CD4-positive, CD25-positive, alpha-beta regulatory T cell (primary cell): ENCODE measurements at regions not wholly inside any gene's neighbourhood (a gene's known extent, or its start where the extent isn't known, plus 50 kb on each side); places are given as distances from the start of the nearest gene placed in this dataset.

ENCODE experiments used
- ATAC-seq, 2 donors: fragments of 150-1000 bp; cut with Tn5 transposase; one replicate each; pipeline ENCODE4 v1.10.0; 2021; ENCODE audit warnings: low read depth in 2 of 2, moderate number of reproducible peaks in 2 of 2, moderate library complexity in 1 of 2
- DNase-seq, 3 donors: peaks; one replicate each; pipeline versions ENCODE4 v3.0.0 to v3.0.0-alpha.2; 2012 to 2022; ENCODE audit warnings: mixed read lengths in 1 of 3
- H3K27ac ChIP-seq: one replicate; pipeline ENCODE4 v1.7.0; 2013; ENCODE audit warnings: mild to moderate bottlenecking, low read length; ENCODE audit not compliant: insufficient read depth, poor library complexity, severe bottlenecking
- H3K27me3 ChIP-seq: one replicate; pipeline ENCODE4 v1.7.0; 2013; ENCODE audit warnings: low read length; ENCODE audit not compliant: control insufficient read depth, insufficient read depth
- H3K36me3 ChIP-seq: one replicate; pipeline ENCODE4 v1.7.0; 2013; ENCODE audit warnings: mild to moderate bottlenecking, low read length, moderate library complexity; ENCODE audit not compliant: control insufficient read depth, insufficient read depth
- H3K4me1 ChIP-seq: 2 replicates; pipeline ENCODE4 v1.7.0; 2013; ENCODE audit warnings: mild to moderate bottlenecking, low read length; ENCODE audit not compliant: insufficient read depth, control insufficient read depth, poor library complexity, severe bottlenecking
- H3K4me3 ChIP-seq: one replicate; pipeline ENCODE4 v1.7.0; 2013; ENCODE audit warnings: low read depth, mild to moderate bottlenecking, low read length, moderate library complexity
- H3K9me3 ChIP-seq, 2 experiments: 1 replicate in 1 of 2; 2 replicates in 1 of 2; pipeline ENCODE4 v1.7.0; 2013; ENCODE audit warnings: low read length in 2 of 2, mild to moderate bottlenecking in 1 of 2, moderate library complexity in 1 of 2; ENCODE audit not compliant: control insufficient read depth in 2 of 2
- H3K27ac Mint-ChIP-seq, 3 donors: one replicate each; pipeline ENCODE4 v1.8.0; 2020 to 2022; ENCODE audit warnings: mild to moderate bottlenecking in 3 of 3, mixed read lengths in 3 of 3, moderate library complexity in 2 of 3
- H3K27me3 Mint-ChIP-seq: one replicate; pipeline ENCODE4 v1.8.0; 2022; ENCODE audit warnings: mild to moderate bottlenecking, mixed read lengths
- H3K36me3 Mint-ChIP-seq: one replicate; pipeline ENCODE4 v1.8.0; 2020; ENCODE audit warnings: mixed read lengths
- H3K4me1 Mint-ChIP-seq, 4 donors: one replicate each; pipeline ENCODE4 v1.8.0; 2020 to 2022; ENCODE audit warnings: mixed read lengths in 4 of 4, mild to moderate bottlenecking in 1 of 4
- H3K4me3 Mint-ChIP-seq, 4 donors: one replicate each; pipeline ENCODE4 v1.8.0; 2020 to 2022; ENCODE audit warnings: mild to moderate bottlenecking in 4 of 4, mixed read lengths in 4 of 4, moderate library complexity in 3 of 4
- H3K9me3 Mint-ChIP-seq, 7 donors: one replicate each; pipeline ENCODE4 v1.8.0; 2020 to 2022; ENCODE audit warnings: mixed read lengths in 7 of 7, mild to moderate bottlenecking in 3 of 7, moderate library complexity in 2 of 7

DNA sequence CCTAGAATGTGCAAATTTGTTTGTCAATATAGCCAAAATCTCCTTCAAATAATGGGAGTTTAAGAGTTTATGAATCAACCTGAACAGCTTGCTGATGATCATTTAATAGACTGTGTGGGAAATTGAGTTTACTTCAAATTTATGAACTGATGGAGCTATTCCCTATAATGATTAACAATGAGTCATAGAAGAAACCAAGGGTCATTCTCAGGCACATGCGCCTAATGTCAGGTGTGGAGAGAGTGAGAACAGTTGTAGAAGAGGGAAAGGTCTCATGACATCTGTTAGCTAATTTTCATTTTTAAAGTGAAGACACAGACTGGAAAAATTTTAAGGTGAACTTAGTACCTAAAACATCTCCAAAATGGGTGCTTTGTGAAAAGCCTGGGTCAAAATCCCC, 191.8 kb downstream of the BMP4 start:
- Histone ChIP-seq H3K27ac (no peak overlapping the region), H3K9me3 (no peaks in the 10 kb centered on the region), H3K27me3 (no peaks in the 10 kb centered on the region), H3K4me1 (no peaks in the 10 kb centered on the region), H3K36me3 (no peaks in the 10 kb centered on the region), H3K4me3 (no peak overlapping the region)
- Mint-ChIP-seq H3K27ac (no peak overlapping the region), H3K36me3 (no peaks in the 10 kb centered on the region), H3K4me3 (no peak overlapping the region), H3K9me3 (peaks cover 0 to 11% (median 6%) of the 10 kb centered on the region in 7 donors), H3K27me3 (no peaks in the 10 kb centered on the region), H3K4me1 (no peaks in the 10 kb centered on the region)
- no peak for ATAC-seq
- no peak for DNase-seq

DNA sequence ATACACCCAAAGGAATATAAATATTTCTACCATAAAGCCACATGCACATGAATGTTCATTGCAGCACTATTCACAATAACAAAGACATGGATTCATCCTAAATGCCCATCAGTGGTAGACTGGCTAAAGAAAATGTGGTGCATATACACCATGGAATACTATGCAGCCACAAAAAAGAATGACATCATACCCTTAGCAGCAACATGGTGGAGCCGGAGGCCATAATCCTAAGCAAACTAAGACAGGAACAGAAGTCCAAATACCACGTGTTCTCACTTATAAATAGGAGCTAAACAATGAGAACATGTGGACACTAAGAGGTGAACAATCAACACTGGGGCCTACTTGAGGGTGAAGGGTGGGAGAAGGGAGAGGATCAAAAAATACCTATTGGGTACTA, 198.5 kb downstream of the BMP4 start:
- no peaks in the 10 kb centered on the region for H3K36me3 ChIP-seq
- ATAC-seq (no peak), DNase-seq (no peak)
- H3K27ac ChIP-seq: no peak overlapping the region
- no peak overlapping the region for H3K4me3 ChIP-seq
- no peak overlapping the region for H3K27ac Mint-ChIP-seq
- H3K4me1 ChIP-seq: no peaks in the 10 kb centered on the region
- H3K27me3 Mint-ChIP-seq: no peaks in the 10 kb centered on the region
- H3K9me3 ChIP-seq: no peaks in the 10 kb centered on the region
- H3K4me1 Mint-ChIP-seq: no peaks in the 10 kb centered on the region
- no peak overlapping the region for H3K4me3 Mint-ChIP-seq
- H3K27me3 ChIP-seq: no peaks in the 10 kb centered on the region
- peaks cover 2 to 19% (median 6%) of the 10 kb centered on the region in 7 donors for H3K9me3 Mint-ChIP-seq
- H3K36me3 Mint-ChIP-seq: no peaks in the 10 kb centered on the region

DNA sequence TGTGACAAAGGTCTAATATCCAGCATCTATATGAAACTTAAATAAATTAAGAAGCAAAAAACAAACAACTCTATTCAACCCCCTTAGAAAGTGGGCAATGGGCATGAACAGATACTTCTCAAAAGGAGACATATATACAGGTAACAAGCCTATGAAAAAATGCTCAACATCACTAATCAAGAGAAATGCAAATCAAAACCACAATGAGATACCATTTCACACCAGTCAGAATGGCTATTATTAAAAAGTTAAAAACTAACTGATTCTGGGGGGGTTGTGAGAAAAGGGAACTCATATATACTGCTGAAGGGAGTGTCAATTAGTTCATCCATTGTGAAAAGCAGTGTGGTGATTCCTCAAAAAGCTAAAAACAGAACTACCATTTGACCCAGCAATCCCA, 198.9 kb downstream of the BMP4 start:
- Mint-ChIP-seq H3K27ac (no peak overlapping the region), H3K4me3 (no peak overlapping the region), H3K4me1 (no peaks in the 10 kb centered on the region), H3K9me3 (peaks cover 2 to 19% (median 6%) of the 10 kb centered on the region in 7 donors), H3K36me3 (no peaks in the 10 kb centered on the region), H3K27me3 (no peaks in the 10 kb centered on the region)
- Histone ChIP-seq H3K4me3 (no peak overlapping the region), H3K4me1 (no peaks in the 10 kb centered on the region), H3K27me3 (no peaks in the 10 kb centered on the region), H3K36me3 (no peaks in the 10 kb centered on the region), H3K27ac (no peak overlapping the region), H3K9me3 (no peaks in the 10 kb centered on the region)
- ATAC-seq (no peak), DNase-seq (no peak)

DNA sequence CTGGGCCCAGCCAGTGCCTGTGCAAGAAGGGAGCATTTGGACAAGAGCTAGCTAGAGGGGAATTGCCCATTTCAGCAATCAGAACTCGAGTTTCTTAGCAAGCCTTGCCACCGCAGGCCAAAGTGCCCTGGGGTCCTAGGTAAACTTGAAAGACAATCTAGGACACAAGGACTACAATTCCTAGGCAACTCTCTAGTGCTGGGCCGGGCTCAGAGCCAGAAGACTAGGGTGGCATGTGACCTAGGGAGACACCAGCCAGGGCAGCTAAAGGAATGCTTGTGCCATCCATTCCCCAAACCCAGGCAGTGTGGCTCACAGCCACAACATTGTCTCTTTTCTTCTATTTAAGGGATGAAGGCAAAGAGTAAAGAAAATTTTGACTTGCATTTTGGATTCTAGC, 205.0 kb downstream of the BMP4 start:
- Histone ChIP-seq H3K27ac (no peak overlapping the region), H3K4me3 (no peak overlapping the region), H3K4me1 (no peaks in the 10 kb centered on the region), H3K36me3 (no peaks in the 10 kb centered on the region), H3K9me3 (no peaks in the 10 kb centered on the region), H3K27me3 (no peaks in the 10 kb centered on the region)
- DNase-seq (no peak), ATAC-seq (no peak)
- H3K27ac Mint-ChIP-seq: no peak overlapping the region
- H3K4me3 Mint-ChIP-seq: no peak overlapping the region
- peaks cover 0 to 7% (median 0%) of the 10 kb centered on the region in 7 donors for H3K9me3 Mint-ChIP-seq
- H3K36me3 Mint-ChIP-seq: no peaks in the 10 kb centered on the region
- H3K27me3 Mint-ChIP-seq: no peaks in the 10 kb centered on the region
- H3K4me1 Mint-ChIP-seq: no peaks in the 10 kb centered on the region

DNA sequence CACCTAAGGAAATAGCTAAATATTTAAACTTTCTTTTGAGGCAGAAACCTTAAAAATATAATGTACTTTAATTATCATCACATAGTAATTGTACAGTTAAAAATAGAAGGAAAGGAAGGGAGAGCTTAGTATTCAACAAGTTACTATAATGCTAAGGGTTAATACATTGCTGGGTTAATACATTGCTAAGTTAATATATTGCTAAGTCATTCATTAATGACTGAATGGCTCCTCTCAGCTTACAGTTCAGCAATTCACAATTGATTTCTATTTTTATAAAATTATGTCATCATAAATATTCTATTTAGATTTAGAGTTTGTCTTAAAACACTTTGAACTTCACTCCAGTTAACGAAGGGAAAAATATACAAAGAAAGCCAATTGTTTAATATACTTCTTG, 207.9 kb downstream of the BMP4 start:
- Histone ChIP-seq H3K4me3 (no peak overlapping the region), H3K4me1 (no peaks in the 10 kb centered on the region), H3K27ac (no peak overlapping the region), H3K27me3 (no peaks in the 10 kb centered on the region), H3K9me3 (no peaks in the 10 kb centered on the region), H3K36me3 (no peaks in the 10 kb centered on the region)
- Mint-ChIP-seq H3K36me3 (no peaks in the 10 kb centered on the region), H3K4me1 (no peaks in the 10 kb centered on the region), H3K4me3 (no peak overlapping the region), H3K9me3 (peaks cover 0 to 9% (median 0%) of the 10 kb centered on the region in 7 donors), H3K27me3 (no peaks in the 10 kb centered on the region), H3K27ac (no peak overlapping the region)
- DNase-seq: no peak
- ATAC-seq: no peak

DNA sequence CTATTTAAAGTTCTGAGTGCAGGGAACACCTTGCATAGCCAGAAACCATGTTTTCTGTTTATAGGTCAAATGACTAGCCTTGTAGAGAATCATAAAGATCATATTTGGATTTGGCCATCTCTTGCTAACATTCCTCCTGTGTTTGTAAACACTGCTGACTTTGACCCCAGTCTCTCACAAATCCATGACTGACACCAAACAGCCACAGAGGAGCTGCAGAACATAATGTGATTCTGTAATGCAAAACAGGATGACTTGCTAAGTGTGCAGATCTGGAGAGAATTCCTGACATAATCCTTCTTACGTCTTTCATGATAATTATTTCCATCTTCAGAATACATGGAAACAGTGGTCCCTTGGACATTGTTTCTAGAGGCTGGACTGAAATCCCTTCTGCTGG, 211.8 kb downstream of the BMP4 start:
- Mint-ChIP-seq H3K36me3 (no peaks in the 10 kb centered on the region), H3K4me1 (no peaks in the 10 kb centered on the region)

DNA sequence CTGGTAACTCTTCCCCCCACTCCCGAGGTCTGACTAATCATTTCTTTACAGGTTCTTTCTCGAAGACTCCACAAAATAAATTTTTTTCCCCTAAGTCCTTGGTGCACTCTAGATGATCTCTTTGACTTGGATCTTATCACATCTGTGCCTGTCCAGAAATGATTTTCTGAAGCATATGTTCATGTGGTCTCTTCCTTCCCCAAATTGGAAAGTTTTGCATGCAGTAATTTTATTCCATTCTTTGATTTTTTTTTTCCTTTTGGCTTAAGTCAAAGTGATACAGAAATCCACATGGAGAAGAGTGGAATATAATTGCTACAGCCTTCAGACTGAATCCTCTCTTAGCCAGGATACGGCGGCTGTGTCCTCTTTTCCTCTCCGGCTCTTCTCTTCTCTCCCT, 213.3 kb downstream of the BMP4 start:
- Histone ChIP-seq H3K27me3 (no peaks in the 10 kb centered on the region), H3K27ac (no peak overlapping the region), H3K36me3 (no peaks in the 10 kb centered on the region), H3K9me3 (no peaks in the 10 kb centered on the region), H3K4me3 (no peak overlapping the region), H3K4me1 (no peaks in the 10 kb centered on the region)
- H3K36me3 Mint-ChIP-seq: no peaks in the 10 kb centered on the region
- H3K9me3 Mint-ChIP-seq: peaks cover 0 to 9% (median 0%) of the 10 kb centered on the region in 7 donors
- no peak for DNase-seq
- no peaks in the 10 kb centered on the region for H3K27me3 Mint-ChIP-seq
- no peaks in the 10 kb centered on the region for H3K4me1 Mint-ChIP-seq
- H3K27ac Mint-ChIP-seq: no peak overlapping the region
- H3K4me3 Mint-ChIP-seq: no peak overlapping the region
- ATAC-seq: no peak

More for the DNA sequence above, 211.8 kb downstream of the BMP4 start:
- peaks cover 0 to 9% (median 0%) of the 10 kb centered on the region in 7 donors for H3K9me3 Mint-ChIP-seq
- no peak for ATAC-seq
- Histone ChIP-seq H3K4me3 (no peak overlapping the region), H3K4me1 (no peaks in the 10 kb centered on the region), H3K9me3 (no peaks in the 10 kb centered on the region), H3K27me3 (no peaks in the 10 kb centered on the region), H3K36me3 (no peaks in the 10 kb centered on the region), H3K27ac (no peak overlapping the region)
- no peak for DNase-seq
- H3K4me3 Mint-ChIP-seq: no peak overlapping the region
- H3K27me3 Mint-ChIP-seq: no peaks in the 10 kb centered on the region
- no peak overlapping the region for H3K27ac Mint-ChIP-seq

DNA sequence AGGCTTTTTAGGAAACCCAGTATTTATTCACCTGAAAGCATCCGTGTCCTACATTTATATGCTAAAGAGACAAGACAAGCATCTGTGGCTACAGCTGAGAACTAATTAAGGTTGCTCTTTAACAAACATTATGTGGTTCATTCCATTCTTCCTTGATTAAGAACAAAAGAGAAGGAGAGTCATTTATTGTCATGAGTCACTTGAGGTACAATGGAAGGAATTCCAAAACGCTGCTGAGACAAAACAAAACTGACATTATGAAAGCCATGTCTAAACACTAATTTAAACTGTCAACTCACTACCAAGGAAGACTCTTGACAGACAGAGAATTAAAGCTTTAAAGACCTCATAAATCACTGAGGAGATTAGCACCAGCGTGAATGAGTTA, 214.4 kb downstream of the BMP4 start:
- no peak overlapping the region for H3K4me3 ChIP-seq
- Mint-ChIP-seq H3K27ac (no peak overlapping the region), H3K4me3 (no peak overlapping the region), H3K9me3 (peaks cover 0 to 9% (median 0%) of the 10 kb centered on the region in 7 donors), H3K27me3 (no peaks in the 10 kb centered on the region), H3K36me3 (no peaks in the 10 kb centered on the region), H3K4me1 (no peaks in the 10 kb centered on the region)
- no peak overlapping the region for H3K27ac ChIP-seq
- H3K27me3 ChIP-seq: no peaks in the 10 kb centered on the region
- no peak for ATAC-seq
- no peaks in the 10 kb centered on the region for H3K9me3 ChIP-seq
- H3K36me3 ChIP-seq: no peaks in the 10 kb centered on the region
- DNase-seq: no peak
- H3K4me1 ChIP-seq: no peaks in the 10 kb centered on the region
